PC-9 (cell line): ENCODE measurements at regions not wholly inside any gene's neighbourhood (a gene's known extent, or its start where the extent isn't known, plus 50 kb on each side); places are given as distances from the start of the nearest gene placed in this dataset.

ENCODE experiments used
- BruUV-seq: library from RNA; stranded (reverse); fragments of 400-500 nt; replicated peaks from 2 replicates; lab custom pipeline; 2021; lab: Mats Ljungman, UMichigan
- CTCF ChIA-PET: fragments of 300-600 bp; sonication (Branson Sonifier 250); formaldehyde crosslinking; loops from one replicate; lab custom pipeline; 2022; ENCODE audit warnings: antibody characterized with exemption; lab: Charles Lee
- POLR2A ChIA-PET: fragments of 300-600 bp; sonication (Branson Sonifier 250); formaldehyde crosslinking; loops from one replicate; lab custom pipeline; 2022; ENCODE audit warnings: antibody characterized with exemption; ENCODE audit not compliant: unreplicated experiment; lab: Charles Lee
- DNase-seq, 2 experiments: peaks; one replicate each; pipeline versions ENCODE4 v3.0.0 to v3.0.0-alpha.2; 2015 to 2022; ENCODE audit warnings: mixed read lengths in 1 of 2
- H2AFZ ChIP-seq: fragments of 200-600 bp; sonication (generic); 2 replicates; pipeline ENCODE4 v1.8.1; 2017; ENCODE audit warnings: antibody characterized with exemption
- H3F3A ChIP-seq: fragments of 200-600 bp; sonication (generic); 2 replicates; pipeline ENCODE4 v1.8.1; 2017; ENCODE audit warnings: antibody characterized with exemption, mild to moderate bottlenecking, low read depth; ENCODE audit not compliant: insufficient read depth
- H3K27ac ChIP-seq: fragments of 200-600 bp; sonication (generic); 2 replicates; pipeline ENCODE4 v1.6.1; 2016; ENCODE audit warnings: mixed run types
- H3K27me3 ChIP-seq: fragments of 200-600 bp; sonication (generic); 2 replicates; pipeline ENCODE4 v1.6.1; 2016; ENCODE audit warnings: low read depth, mixed run types; ENCODE audit not compliant: insufficient read depth
- H3K36me3 ChIP-seq: fragments of 200-600 bp; sonication (generic); 2 replicates; pipeline ENCODE4 v1.6.1; 2016; ENCODE audit warnings: low read depth, mixed run types
- H3K4me1 ChIP-seq: fragments of 200-600 bp; sonication (generic); replicated peaks from 2 replicates; pipeline ENCODE4 v1.6.1; 2016; ENCODE audit warnings: mixed run types; ENCODE audit not compliant: insufficient read depth
- H3K4me2 ChIP-seq: fragments of 200-600 bp; sonication (generic); 2 replicates; pipeline ENCODE4 v1.6.1; 2017; ENCODE audit warnings: mixed run types
- H3K4me3 ChIP-seq: fragments of 200-600 bp; sonication (generic); 2 replicates; pipeline ENCODE4 v1.6.1; 2016; ENCODE audit warnings: mixed run types
- H3K79me2 ChIP-seq: fragments of 200-600 bp; sonication (generic); 2 replicates; pipeline ENCODE4 v1.6.1; 2017; ENCODE audit warnings: low read depth, mixed run types
- H3K9me2 ChIP-seq: fragments of 200-600 bp; sonication (generic); 2 replicates; pipeline ENCODE4 v1.8.1; 2017; ENCODE audit warnings: mild to moderate bottlenecking; ENCODE audit not compliant: insufficient read depth
- H3K9me3 ChIP-seq: fragments of 200-600 bp; sonication (generic); 2 replicates; pipeline ENCODE4 v1.8.1; 2016; ENCODE audit warnings: low read depth; ENCODE audit not compliant: insufficient read depth
- H4K20me1 ChIP-seq: fragments of 200-600 bp; sonication (generic); 2 replicates; pipeline ENCODE4 v1.8.1; 2017; ENCODE audit not compliant: insufficient read depth
- EZH2 ChIP-seq: fragments of 200-600 bp; sonication (generic); IDR thresholded peaks from 2 replicates; pipeline ENCODE4 v1.8.0; 2017; ENCODE audit warnings: antibody characterized with exemption, low read depth
- intact Hi-C: fragments of 100-400 bp; cut with micrococcal nuclease; formaldehyde crosslinking; loops from one replicate; pipeline ENCODE4 v1.10.0; 2022; ENCODE audit not compliant: unreplicated experiment
- TF ChIP-seq, protein P1 (sequence below): fragments of 200-600 bp; sonication (generic); conservative IDR thresholded peaks from 2 replicates; pipeline ENCODE4 v1.6.1; 2017; ENCODE audit warnings: mixed run types, antibody characterized with exemption, mild to moderate bottlenecking, moderate library complexity

DNA sequence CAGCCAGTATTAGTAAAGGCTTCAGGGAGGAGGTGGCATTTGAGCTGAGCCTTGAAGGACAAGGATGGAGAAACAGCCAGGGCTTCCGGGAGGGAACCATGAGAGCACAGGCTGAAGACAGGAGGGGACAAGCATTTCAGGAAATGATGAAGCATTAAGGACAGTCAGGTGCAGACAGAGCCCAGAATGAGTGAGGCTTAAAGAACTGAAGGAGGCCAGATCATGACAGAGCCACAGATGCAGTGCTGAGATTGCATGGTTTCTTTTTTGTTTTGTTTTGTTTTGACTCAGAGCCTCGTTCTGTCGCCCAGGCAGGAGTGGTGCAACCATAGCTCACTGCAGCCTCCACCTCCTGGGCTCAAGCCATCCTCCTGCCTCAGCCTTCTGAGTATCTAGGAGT lies 211.5 kb downstream of the SOX9 start:
- no peak overlapping the region for H3K27ac ChIP-seq
- H3K27me3 ChIP-seq: no peaks in the 10 kb centered on the region
- H3K4me1 ChIP-seq: peaks cover 3% of the 10 kb centered on the region; the same call in 1 of the 2 replicates
- TF ChIP-seq, protein P1, sequence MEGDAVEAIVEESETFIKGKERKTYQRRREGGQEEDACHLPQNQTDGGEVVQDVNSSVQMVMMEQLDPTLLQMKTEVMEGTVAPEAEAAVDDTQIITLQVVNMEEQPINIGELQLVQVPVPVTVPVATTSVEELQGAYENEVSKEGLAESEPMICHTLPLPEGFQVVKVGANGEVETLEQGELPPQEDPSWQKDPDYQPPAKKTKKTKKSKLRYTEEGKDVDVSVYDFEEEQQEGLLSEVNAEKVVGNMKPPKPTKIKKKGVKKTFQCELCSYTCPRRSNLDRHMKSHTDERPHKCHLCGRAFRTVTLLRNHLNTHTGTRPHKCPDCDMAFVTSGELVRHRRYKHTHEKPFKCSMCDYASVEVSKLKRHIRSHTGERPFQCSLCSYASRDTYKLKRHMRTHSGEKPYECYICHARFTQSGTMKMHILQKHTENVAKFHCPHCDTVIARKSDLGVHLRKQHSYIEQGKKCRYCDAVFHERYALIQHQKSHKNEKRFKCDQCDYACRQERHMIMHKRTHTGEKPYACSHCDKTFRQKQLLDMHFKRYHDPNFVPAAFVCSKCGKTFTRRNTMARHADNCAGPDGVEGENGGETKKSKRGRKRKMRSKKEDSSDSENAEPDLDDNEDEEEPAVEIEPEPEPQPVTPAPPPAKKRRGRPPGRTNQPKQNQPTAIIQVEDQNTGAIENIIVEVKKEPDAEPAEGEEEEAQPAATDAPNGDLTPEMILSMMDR: no peak
- TF ChIP-seq EZH2: no peak
- no peak overlapping the region for H2AFZ ChIP-seq
- H3K9me3 ChIP-seq: no peaks in the 10 kb centered on the region
- H3F3A ChIP-seq: no peaks in the 10 kb centered on the region; the same call in 1 of the 2 replicates
- no peak for DNase-seq
- no peaks in the 10 kb centered on the region for H3K36me3 ChIP-seq
- no peaks in the 10 kb centered on the region for H3K79me2 ChIP-seq
- H4K20me1 ChIP-seq: no peaks in the 10 kb centered on the region
- POLR2A ChIA-PET: no interaction called here
- no peaks in the 10 kb centered on the region for H3K9me2 ChIP-seq
- CTCF ChIA-PET: no interaction called here
- no TSS peak for BruUV-seq
- no peak overlapping the region for H3K4me2 ChIP-seq
- intact Hi-C loops: no loop called here
- no peak overlapping the region for H3K4me3 ChIP-seq

GRCh38 chr17:72333570-72333969 lies 212.8 kb downstream of the SOX9 start:
- BruUV-seq: no TSS peak
- CTCF ChIA-PET: no interaction called here

GRCh38 chr17:72334205-72334604 lies 213.4 kb downstream of the SOX9 start:
- no peaks in the 10 kb centered on the region for H3K27me3 ChIP-seq
- DNase-seq: no peak
- no peaks in the 10 kb centered on the region for H3K79me2 ChIP-seq
- no peak overlapping the region for H2AFZ ChIP-seq
- H3K27ac ChIP-seq: no peak overlapping the region
- ChIA-PET POLR2A (no interaction called here), CTCF (no interaction called here)
- H3K4me3 ChIP-seq: no peak overlapping the region
- intact Hi-C loops: no loop called here
- no TSS peak for BruUV-seq
- TF ChIP-seq, protein P1: no peak
- TF ChIP-seq EZH2: no peak
- H3K36me3 ChIP-seq: no peaks in the 10 kb centered on the region
- peaks cover 19% of the 10 kb centered on the region for H3K4me1 ChIP-seq
- H3F3A ChIP-seq: peaks cover 16% of the 10 kb centered on the region
- no peak overlapping the region for H3K4me2 ChIP-seq
- H3K9me2 ChIP-seq: no peaks in the 10 kb centered on the region
- H4K20me1 ChIP-seq: no peaks in the 10 kb centered on the region
- no peaks in the 10 kb centered on the region for H3K9me3 ChIP-seq

More at GRCh38 chr17:72333570-72333969, 212.8 kb downstream of the SOX9 start:
- no peak overlapping the region for H3K4me3 ChIP-seq
- POLR2A ChIA-PET: no interaction called here
- H3K36me3 ChIP-seq: no peaks in the 10 kb centered on the region
- no peaks in the 10 kb centered on the region for H3K9me3 ChIP-seq
- H3K79me2 ChIP-seq: no peaks in the 10 kb centered on the region
- intact Hi-C loops: no loop called here
- no peak for DNase-seq
- no peak overlapping the region for H3K4me2 ChIP-seq
- H3K27me3 ChIP-seq: no peaks in the 10 kb centered on the region
- no peak overlapping the region for H2AFZ ChIP-seq
- TF ChIP-seq, protein P1: no peak
- TF ChIP-seq EZH2: no peak
- peaks cover 15% of the 10 kb centered on the region for H3K4me1 ChIP-seq
- peaks cover 12% of the 10 kb centered on the region for H3F3A ChIP-seq
- H3K27ac ChIP-seq: no peak overlapping the region
- H4K20me1 ChIP-seq: no peaks in the 10 kb centered on the region
- no peaks in the 10 kb centered on the region for H3K9me2 ChIP-seq
